GM18519 (cell line): ENCODE measurements at regions not wholly inside any gene's neighbourhood (a gene's known extent, or its start where the extent isn't known, plus 50 kb on each side); places are given as distances from the start of the nearest gene placed in this dataset.

Experiments
- ATAC-seq: cut with Tn5 transposase; IDR thresholded peaks from one replicate; pipeline ENCODE4 v1.9.1; 2021; ENCODE audit warnings: mild to moderate bottlenecking, moderate library complexity; ENCODE audit not compliant: unreplicated experiment, low FRiP score

DNA sequence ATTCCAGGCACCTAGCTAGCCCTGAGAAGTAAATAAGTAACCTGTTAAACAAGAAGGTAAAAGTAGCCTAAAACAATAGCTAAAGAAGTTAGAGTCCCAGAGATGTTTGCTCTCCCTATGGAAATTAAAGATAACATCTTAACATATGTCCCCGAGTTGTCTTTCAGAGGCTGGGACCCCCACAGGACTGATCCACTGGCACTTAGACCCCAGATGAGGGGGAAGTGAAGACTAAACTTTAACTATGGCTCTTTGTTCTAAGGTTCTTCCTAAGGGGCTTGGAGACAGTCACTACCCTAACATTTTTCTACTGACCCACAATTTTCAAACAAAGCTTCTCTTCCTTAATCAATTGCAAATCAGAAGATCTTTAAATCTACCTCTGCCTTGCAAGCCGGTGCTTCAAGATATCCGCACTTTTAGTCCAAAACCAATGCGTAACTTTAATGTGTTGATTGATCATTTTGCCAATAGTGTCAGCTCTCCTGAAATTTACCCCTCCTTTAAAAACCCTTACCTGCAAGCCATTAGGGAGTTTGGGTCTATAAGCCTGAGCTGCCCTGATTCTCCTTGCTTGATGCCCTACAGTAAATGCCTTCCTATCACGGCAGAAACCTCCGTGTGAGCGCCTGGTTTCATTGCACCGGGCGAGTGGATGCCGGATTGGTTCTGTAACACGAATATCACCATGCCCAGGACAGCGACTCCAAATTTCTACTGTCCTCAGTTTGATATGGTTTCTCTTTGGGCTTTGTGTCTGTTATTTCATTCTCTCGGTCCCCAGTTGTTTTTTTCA, 404.4 kb downstream of the SIPA1L2 start:
- ATAC-seq = no peak

DNA sequence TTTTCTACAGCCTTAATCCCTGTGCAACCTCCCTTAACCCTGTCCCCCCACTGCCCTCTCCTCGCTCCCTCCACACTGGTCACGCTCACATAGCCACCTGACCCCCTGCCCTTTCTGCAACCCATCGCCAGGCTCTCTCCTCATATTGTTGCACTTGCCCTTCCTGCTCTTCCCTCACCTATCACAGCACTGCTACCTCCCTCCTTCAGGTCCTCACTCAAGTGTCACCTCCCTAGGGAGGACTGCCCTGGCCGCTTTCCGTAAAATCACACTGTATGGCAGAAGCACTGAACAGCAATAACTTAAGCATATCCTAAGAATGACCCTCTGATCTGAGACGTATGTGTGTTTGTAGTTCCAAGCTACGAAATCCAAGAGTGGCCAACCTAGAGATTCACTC, 406.0 kb downstream of the SIPA1L2 start:
- no peak for ATAC-seq

DNA sequence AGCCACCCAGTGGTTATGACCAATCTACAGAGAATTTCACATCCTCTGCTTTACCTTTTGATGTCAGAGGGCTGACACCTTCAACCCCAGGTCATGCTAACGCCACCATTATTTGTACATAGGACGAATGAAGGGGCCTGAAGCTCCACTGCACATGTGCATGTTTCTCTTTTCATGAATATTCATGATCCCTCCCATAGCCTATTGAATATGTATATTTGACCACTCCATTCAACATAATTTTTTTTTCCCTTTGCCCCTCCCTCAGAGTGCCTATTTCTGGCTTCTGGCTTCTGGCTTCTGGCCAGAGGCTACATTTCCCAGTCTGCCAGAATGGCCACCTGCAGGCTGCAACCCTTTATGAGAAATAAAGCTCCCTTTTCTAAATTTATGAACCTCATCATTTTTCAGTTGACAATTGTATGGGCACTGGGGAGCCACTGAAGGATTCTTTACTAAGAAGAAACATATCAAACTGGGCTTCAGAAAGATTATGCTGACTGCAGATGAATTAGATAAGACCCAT, 406.7 kb downstream of the SIPA1L2 start:
- no peak for ATAC-seq

DNA sequence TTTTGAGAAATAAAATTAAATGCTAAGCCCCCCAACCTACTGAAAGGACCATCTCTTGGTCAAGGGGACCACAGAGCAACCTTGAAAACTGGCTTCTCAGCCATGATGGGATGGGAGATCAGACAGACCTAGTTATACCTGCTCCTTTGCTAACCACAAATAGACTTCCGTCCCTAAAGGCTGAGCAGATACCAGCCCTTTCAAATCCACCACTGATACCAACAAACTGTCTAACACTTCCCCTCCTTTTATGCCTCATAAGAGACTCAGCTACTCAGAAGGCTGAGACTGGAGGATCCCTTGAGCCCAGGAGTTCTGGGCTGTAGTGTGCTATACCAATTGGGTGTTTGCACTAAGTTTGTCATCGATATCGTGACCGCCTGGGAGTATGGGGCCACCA, 407.3 kb downstream of the SIPA1L2 start:
- no peak for ATAC-seq

DNA sequence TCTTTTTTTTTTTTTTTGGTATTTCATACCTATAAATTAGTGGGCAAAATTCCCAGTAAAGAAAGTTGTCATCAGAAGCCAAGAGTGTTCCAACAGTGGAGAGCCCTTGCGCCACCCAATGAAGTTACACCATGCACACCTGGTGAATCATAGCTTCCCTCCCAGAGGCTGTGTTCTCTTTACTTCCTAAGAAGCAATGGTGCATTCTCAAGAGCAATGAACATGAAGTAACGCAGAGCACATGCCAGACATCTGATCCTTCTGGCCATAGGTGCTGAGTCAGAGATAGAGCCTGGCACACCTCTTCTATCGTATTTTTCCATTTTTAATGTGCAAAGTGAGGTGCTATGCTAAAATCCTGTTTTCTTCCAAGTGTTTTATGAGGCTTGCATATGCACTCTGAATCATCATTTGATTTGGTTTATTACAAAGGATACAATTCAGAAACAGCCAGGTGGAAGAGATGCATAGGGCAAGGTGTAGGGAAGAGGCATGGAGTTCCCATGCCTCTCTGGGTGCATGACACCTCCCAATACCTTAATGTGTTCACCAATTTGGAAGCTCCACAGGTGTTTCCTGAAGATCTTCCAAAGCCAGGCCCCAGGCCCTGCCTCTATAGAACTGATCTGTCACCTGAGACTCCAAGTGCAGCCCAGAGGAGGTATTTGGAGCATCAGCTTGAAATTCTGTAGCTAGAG, 408.0 kb downstream of the SIPA1L2 start:
- no peak for ATAC-seq

DNA sequence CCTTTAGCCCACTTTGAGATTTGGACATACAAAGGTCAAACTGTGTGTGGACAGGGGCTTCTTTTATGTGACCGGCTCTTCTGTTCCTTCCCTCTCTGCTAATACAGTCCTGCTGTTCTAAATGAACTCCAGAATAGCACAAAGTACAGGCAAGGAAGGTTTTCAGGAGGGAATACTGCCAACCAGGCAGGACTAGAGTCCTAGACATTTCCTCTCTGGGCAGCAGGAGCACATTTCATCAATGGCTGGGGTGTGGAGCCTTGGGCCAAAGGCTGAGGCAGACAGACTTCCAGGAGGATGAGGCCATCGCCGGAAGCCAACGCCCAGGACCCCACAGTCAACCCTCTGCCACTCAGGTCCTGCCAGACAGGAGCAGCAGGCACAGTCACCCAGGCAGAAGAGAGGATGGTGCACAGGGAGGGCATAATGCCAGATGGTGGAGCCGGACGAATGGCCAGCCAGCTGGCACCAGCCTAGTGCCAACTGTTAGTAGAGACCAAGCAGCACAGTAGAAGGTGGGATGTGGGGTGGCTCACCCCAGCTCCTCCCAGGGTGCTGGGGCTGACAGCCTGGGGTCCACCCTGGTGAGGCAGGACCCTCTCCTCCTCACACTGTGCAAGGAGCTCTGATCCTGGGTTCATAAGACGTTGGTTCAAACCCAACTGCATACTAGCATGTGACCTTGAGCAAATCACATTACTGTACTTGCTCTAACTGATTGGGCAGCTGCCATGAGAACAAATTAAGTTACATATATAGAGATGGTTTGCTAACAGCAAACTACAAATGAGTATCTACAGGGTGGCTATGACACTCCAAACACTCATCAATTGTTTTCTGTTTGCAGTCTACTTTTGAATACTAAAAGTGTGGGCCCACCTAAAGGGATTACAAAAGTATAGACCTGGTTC, 410.7 kb downstream of the SIPA1L2 start:
- ATAC-seq = no peak

DNA sequence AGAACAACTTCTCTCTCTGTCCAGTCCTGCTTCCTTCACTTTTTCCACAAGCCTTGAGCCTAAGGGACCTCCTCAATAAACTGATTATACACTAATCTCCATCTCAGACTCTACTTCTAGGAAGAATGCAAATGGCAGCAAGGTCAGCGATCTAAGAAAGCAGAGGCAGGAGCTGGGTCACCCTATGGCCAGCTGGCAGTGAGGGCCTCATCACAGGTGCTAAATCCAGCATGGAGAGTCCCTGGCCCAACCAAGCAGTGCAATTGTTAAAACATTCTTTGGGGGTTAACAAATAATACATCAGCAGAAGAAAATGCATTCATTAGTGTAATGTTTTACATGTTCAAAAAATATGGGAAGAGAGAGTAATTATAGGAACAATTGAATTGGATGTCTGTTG, 416.0 kb downstream of the SIPA1L2 start:
- ATAC-seq = no peak

DNA sequence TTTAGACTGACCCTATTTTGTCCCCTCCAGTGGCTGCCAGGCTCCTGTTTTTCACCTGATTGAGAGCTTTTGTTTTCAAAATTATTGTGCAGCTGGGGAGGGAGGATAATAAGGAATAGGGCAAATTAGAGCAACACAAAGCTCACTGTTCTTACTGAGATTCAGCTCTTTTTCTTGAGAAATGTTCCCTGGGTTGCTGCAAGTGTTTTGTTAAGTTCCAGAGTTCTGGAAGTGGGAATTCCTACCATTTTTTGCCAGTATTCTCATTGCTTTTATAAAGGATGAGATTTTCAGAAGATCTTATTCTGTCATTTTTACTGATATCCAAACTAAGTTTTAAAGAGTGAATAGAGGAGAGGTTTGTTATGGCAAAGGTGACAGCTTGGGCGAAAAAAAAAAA, 417.7 kb downstream of the SIPA1L2 start:
- ATAC-seq = no peak

DNA sequence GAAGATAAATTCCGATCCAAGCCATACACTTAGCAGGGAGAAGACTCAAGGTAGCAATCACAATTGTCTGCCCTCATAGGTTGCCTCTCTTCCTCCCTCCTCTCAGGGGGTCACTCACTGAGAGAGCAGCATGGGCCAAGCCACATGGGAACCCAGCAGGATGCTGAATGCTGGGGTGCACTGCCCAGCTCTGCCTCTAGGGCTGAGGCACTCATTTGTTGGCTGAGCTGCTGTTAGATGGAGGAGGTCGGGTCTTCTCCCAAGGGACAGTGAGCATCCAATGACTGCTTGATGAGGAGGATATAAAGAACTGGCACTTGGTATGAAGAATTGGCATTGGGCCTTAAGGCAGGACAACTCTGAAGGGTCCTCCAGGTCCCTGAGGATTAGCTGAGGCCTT, 418.8 kb downstream of the SIPA1L2 start:
- ATAC-seq = peak; percentile 69

DNA sequence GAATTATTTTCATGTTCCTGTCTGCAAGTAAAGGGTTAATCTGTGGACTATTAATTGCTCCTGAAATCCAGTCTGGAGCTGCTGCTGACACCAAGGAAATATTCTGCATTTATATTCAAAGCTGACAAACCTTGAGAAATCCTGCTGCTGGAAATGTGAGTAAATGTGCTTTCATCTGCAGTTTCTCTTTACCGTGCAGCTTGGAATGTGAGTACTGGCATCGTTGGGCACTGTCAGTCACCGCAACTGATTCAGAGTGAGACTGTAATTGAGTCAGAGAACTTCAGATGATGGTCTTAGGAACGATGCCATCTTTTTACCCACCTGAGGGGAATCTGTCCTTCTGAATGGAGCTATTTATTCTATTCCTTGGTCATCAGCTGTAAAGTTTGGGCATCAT, 420.6 kb downstream of the SIPA1L2 start:
- ATAC-seq = no peak

DNA sequence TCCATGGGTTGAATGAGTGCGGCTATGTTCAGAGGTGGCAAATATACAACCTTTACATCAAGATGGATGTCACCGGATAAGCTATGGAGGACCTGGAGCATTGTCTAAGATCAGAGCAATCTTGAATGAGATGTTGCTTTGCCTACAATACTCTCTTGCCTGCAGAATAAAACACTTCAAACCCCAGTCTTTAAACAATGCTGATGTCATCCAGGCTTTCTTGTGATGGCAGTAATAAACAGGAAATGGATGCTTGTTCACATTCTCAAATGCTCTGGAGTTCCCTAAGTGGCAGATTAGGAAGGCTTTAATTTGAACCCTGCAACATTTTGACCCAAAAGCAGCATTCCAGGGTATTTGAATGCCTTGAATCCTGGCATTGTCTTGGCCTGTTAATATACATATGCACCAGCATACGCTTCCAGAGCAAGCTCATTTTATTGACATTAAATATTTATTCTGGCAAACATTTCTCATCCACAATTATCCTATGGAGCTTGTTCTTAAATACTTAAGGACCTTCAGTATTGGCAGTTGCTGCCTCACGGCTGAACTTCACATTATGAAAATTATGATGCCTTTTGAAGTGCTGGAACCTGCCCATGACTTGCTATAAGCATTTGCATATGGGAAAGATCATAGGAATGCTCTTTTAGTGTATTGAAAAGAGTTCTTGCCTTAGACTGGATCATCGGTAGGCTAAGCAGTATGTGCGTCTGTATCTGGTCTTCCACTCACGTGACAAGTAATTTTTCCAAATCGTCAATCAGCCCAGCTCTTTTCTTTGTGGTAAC, 422.7 kb downstream of the SIPA1L2 start:
- no peak for ATAC-seq

DNA sequence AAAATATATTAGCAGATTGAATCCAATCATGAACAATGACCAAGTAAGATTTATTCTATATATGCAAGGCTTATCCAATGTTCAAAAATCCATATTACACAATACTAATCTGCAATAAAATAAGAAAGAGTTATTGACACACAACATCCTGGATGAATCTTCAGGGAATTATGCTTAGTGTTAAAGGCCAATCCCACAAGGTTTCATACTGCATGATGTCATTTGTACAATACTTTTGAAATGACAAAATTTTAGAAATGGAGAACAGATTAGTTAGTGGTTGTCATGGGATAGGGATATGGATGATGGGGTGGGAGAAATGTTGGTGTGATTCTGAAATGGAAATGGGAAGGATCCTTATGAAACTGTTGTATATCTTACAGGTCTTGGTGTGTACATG, 425.7 kb downstream of the SIPA1L2 start:
- ATAC-seq = no peak

DNA sequence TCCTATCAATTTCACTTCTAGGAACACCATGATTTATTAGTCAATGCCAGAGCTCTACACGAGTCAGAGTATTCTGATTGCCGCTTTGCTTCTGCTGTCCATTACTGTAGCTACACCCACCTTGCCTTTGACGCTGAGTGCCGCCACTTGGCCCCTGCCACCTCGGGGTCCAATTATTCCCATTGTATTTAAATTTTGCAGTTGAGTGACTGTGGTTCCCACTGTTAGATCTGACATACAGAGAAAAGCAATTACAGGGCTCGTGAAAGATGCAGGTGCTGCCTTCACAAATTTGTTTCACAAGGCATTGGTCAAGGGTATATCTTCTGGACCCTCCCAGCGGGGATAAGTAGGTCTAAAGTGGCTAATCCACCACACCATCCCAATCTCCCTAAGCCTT, 428.9 kb downstream of the SIPA1L2 start:
- ATAC-seq = no peak

DNA sequence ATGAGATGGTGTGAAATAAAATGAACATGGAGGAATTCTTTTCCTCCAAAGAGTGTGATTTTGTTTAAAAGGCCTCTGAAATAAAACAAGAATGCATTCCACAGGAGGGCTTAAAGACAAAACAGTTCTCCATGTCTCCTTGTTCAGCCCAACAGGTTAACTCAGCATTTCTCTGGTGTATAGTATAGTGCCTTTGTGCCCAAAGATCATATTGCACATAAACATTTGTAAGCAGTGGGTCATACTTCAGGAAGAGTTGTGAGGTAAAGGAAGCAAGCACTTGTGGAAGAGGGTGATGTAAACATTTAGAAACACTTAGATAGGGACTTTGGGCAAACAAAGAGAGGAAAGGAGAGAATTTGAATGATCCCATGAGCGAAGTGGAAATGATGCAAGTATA, 433.9 kb downstream of the SIPA1L2 start:
- no peak for ATAC-seq

DNA sequence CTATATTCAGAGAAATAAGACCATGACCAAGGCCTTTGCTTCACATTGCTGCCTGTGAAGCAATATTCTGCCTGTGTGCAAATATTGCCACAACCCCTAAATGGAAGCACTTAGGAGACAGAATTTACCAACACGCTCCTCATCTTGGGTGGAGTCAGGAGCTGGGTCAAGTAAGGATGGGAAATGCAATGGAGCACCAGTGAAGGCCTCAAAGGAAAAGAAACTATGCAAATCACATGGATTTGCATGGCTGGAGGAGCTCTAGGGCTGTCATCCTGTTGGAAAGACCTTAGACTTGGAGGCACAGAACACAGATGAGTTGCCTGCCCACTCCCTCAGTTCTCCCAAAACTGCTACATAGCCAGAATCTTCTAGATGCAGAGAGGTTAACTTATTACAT, 435.5 kb downstream of the SIPA1L2 start:
- ATAC-seq = no peak

DNA sequence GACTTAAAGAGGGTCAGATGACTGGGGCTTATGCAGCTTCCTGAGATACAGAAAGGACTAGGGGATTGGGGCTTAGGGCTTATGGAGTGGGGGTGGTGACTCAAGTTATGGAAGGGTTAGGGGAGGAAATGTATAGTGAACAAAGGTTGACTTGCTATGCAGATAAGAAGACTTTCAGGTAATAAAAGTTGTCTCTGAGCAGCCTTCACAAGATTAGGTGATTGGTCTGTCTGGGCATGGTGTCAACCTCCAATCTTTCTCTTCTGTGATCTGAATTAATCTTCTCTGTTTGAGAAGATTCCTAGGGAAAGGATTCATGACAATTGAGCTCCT, 436.5 kb downstream of the SIPA1L2 start:
- ATAC-seq = no peak

DNA sequence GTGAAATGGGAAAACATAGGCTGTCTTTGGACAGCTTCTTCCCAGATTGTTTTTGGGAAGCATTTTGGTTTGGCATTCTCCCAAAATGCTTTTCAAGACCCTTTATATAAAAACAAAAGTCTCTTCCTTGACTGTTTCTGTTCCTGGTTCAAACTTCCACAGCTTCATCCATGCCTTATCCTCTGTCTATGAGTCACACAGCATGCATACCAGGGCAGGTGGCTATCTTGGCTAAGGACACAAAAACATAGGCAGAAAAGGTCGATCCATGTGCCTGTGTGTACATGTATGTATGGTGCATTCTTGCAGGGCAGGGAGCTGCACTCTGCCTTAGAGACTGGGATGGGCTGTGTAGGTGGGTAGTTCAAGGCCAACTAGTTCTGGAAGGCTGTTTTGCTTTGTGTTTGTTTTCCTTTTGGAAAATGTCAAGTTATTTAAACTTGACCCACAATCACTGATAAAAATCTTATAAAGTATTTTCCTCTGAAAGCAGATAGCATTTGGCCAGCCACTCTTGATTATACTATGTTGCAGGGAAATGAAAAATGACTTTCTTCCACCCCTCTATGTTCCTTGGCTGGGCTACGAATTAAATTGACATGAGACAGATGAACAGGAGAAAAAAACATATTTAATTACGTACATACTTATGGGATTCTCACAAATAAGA, 437.0 kb downstream of the SIPA1L2 start:
- no peak for ATAC-seq

DNA sequence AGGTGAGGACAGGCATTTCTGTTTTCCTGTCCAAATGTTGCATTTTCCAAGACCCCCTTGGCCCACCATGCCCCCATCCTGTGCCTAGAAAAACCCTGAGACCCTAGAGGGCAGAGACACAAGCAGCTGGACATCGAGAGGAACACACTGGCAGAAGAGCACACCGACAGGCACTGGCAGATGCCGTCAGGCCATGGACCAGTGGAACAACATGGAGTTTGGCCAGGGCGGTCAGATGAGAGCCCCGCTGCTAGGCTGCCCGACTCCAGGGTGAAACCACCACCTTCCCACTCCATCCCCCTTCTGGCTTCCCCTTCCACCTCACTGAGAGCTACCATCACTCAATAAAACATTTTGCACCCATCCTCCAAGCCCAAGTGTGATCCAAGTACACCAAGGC, 438.4 kb downstream of the SIPA1L2 start:
- ATAC-seq = no peak

DNA sequence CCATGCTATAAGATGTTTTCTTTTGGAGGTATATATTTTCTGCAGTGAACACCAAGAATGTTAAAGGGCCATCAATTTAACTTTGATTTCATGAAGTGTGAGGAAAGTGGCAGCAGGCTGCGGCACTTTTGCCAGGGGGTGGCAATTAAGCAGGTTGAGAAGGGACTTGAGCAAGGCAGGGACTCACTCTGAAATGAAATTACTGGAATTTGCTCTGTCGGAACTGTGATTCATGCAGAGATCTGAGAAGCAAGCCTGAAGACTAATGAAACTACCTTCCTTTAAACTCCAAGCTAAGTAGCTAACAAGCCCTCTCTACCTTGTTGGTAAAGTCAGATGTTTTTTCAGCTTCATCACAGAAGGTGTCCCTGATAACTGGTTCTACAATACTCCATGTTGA, 441.6 kb downstream of the SIPA1L2 start:
- ATAC-seq = no peak

DNA sequence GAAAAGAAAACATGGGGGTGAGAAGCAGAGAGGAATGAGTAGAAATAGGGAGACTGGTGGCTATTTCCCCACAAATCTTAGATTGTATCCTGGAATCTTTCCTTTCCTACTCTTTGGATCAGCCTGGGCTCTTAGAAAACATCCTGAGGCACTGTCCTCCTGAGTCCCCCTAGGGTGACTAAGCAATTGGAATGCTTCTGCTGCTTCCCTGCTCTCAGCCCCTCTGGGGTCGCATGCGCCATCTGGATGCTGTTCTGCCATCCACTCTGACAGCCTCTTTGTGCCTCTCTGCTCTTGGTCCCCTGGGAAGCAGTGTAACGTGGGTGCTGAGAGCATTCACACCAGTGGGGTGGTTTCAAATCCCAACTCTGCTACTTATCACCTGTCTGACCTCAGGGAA, 443.0 kb downstream of the SIPA1L2 start:
- no peak for ATAC-seq
